DMS53 treated with DMSO at 0.1 percent for 48 hours (cell line): ENCODE measurements at regions not wholly inside any gene's neighbourhood (a gene's known extent, or its start where the extent isn't known, plus 50 kb on each side); places are given as distances from the start of the nearest gene placed in this dataset.

Experiments used
- DNase-seq: peaks from one replicate; lab custom pipeline; 2025; ENCODE audit not compliant: unreplicated experiment; lab: John Stamatoyannopoulos, UW

- DNase-seq = no peak
Observed at GRCh38 chr13:53143757-53144339, 115.2 kb downstream of the OLFM4 start.

- DNase-seq = no peak
Observed at GRCh38 chr13:53144826-53145225, 116.2 kb downstream of the OLFM4 start.

GRCh38 chr13:53150568-53150967 lies 122.0 kb downstream of the OLFM4 start:
- no peak for DNase-seq

- peak; percentile 56 for DNase-seq
Observed at GRCh38 chr13:53151336-53152056, 122.9 kb downstream of the OLFM4 start.

GRCh38 chr13:53152057-53152421 lies 123.4 kb downstream of the OLFM4 start:
- DNase-seq = no peak

GRCh38 chr13:53158201-53158600 lies 129.6 kb downstream of the OLFM4 start:
- DNase-seq = no peak

- DNase-seq = no peak
Observed at GRCh38 chr13:53159431-53159830, 130.8 kb downstream of the OLFM4 start.

GRCh38 chr13:53160211-53160610 lies 131.6 kb downstream of the OLFM4 start:
- DNase-seq = no peak

GRCh38 chr13:53161251-53161650 lies 132.6 kb downstream of the OLFM4 start:
- DNase-seq = no peak

GRCh38 chr13:53165261-53165660 lies 136.6 kb downstream of the OLFM4 start:
- DNase-seq = no peak

- DNase-seq = no peak
Observed at GRCh38 chr13:53167561-53167960, 138.9 kb downstream of the OLFM4 start.

- no peak for DNase-seq
Observed at GRCh38 chr13:53170910-53171309, 142.3 kb downstream of the OLFM4 start.

GRCh38 chr13:53174545-53174944 lies 145.9 kb downstream of the OLFM4 start:
- no peak for DNase-seq

- no peak for DNase-seq
Observed at GRCh38 chr13:53180684-53181083, 152.1 kb downstream of the OLFM4 start.

- no peak for DNase-seq
Observed at GRCh38 chr13:53182724-53183123, 154.1 kb downstream of the OLFM4 start.

- DNase-seq = no peak
Observed at GRCh38 chr13:53188120-53188519, 159.5 kb downstream of the OLFM4 start.

GRCh38 chr13:53189162-53189561 lies 160.5 kb downstream of the OLFM4 start:
- peak; percentile 6 for DNase-seq

GRCh38 chr13:53191091-53191490 lies 162.5 kb downstream of the OLFM4 start:
- no peak for DNase-seq

- no peak for DNase-seq
Observed at GRCh38 chr13:53197424-53197823, 168.8 kb downstream of the OLFM4 start.

GRCh38 chr13:53198017-53198416 lies 169.4 kb downstream of the OLFM4 start:
- DNase-seq = no peak

GRCh38 chr13:53198736-53199135 lies 170.1 kb downstream of the OLFM4 start:
- DNase-seq = no peak

GRCh38 chr13:53200075-53200474 lies 171.5 kb downstream of the OLFM4 start:
- no peak for DNase-seq
